HUES6 (cell line): ENCODE measurements at regions not wholly inside any gene's neighbourhood (a gene's known extent, or its start where the extent isn't known, plus 50 kb on each side); places are given as distances from the start of the nearest gene placed in this dataset.
"Not testable (repeated sequence)": the region's sequence is repeated elsewhere in the genome, so short reads cannot be mapped to it uniquely, and the experiment has no call there.

ENCODE experiments used
- H3K27ac ChIP-seq: 2 replicates; pipeline ENCODE4 v1.7.0; 2013; ENCODE audit warnings: low read depth, mild to moderate bottlenecking, low read length, inconsistent platforms
- H3K27me3 ChIP-seq: 2 replicates; pipeline ENCODE4 v1.6.1; 2013; ENCODE audit warnings: low read length; ENCODE audit not compliant: control insufficient read depth, insufficient read depth
- H3K36me3 ChIP-seq: 2 replicates; pipeline ENCODE4 v1.6.1; 2013; ENCODE audit warnings: low read length; ENCODE audit not compliant: control insufficient read depth, insufficient read depth
- H3K4me1 ChIP-seq: 2 replicates; pipeline ENCODE4 v1.6.1; 2013; ENCODE audit warnings: low read length; ENCODE audit not compliant: control insufficient read depth, insufficient read depth
- H3K4me3 ChIP-seq: 2 replicates; pipeline ENCODE4 v1.5.1; 2013; ENCODE audit warnings: low read depth, low read length
- H3K9ac ChIP-seq: one replicate; pipeline ENCODE4 v1.6.1; 2013; ENCODE audit warnings: mild to moderate bottlenecking, low read length
- H3K9me3 ChIP-seq: 2 replicates; pipeline ENCODE4 v1.6.1; 2013; ENCODE audit warnings: low read depth, low read length; ENCODE audit not compliant: control insufficient read depth, insufficient read depth

DNA sequence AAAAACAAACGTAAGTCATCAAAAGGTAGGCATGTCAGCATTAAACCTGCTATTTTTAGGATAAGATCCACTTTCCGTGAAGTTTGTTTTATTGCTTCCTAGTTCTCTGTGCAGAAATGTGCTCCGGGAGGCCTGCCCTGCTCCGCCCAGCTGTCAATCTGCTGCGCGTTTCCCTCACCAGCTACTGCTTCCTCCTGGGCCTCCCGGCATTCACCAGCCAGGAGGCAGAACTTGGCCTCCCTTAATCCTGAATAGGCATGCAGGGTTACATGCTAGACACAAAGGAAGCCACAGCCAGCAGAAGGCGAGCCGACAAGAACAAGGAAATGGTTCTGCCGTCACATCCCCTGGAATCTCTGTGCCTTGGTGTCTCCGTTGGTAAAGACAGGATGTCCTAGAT is 386.2 kb downstream of the IRS2 start:
- H3K36me3 ChIP-seq = no peaks in the 10 kb centered on the region
- peaks cover 15% of the 10 kb centered on the region for H3K9me3 ChIP-seq
- no peak overlapping the region for H3K9ac ChIP-seq
- peaks cover 4% of the 10 kb centered on the region; the same call in 1 of the 2 replicates for H3K4me1 ChIP-seq
- no peak overlapping the region for H3K4me3 ChIP-seq
- no peak overlapping the region for H3K27ac ChIP-seq
- no peaks in the 10 kb centered on the region for H3K27me3 ChIP-seq

DNA sequence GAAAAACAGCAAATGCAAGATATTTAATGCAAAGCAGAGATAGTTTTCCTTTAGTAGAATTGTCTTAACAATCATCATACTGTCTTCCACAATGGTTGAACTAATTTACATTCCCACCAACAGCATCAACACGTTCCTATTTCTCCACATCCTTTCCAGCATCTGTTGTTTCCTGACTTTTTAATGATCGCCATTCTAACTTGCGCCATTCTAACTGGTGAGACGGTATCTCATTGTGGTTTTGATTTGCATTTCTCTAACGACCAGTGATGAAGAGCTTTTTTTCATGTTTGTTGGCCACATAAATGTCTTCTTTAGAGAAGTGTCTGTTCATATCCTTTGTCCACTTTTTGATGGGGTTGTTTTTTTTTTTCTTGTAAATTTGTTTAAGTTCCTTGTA is 388.3 kb downstream of the IRS2 start:
- not testable (repeated sequence) for H3K27ac ChIP-seq, H3K4me1 ChIP-seq, H3K9me3 ChIP-seq, H3K36me3 ChIP-seq, H3K9ac ChIP-seq, H3K27me3 ChIP-seq, H3K4me3 ChIP-seq

DNA sequence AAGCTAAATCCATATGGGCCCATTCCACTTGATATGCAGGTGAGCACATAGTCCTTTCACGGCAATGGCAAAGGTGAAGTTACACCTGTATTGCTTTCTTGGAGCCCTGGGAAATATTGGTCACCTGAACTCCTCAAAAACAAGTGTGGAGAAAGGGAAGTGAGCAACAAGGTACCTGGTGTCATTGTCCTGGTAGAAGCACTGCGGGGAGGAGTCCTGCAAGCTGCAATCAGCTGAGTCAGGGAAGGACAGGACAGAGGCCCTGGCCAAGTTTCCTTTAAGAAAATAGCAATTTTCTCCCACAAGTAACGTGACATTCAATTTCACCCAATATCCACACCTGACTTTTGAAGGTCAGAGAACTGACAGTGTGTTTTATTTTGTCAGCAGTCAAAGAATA is 389.1 kb downstream of the IRS2 start:
- Histone ChIP-seq H3K27ac (no peak overlapping the region), H3K27me3 (no peaks in the 10 kb centered on the region), H3K9ac (no peak overlapping the region), H3K9me3 (no peaks in the 10 kb centered on the region), H3K4me3 (no peak overlapping the region), H3K36me3 (no peaks in the 10 kb centered on the region), H3K4me1 (peaks cover 4% of the 10 kb centered on the region; the same call in 1 of the 2 replicates)

DNA sequence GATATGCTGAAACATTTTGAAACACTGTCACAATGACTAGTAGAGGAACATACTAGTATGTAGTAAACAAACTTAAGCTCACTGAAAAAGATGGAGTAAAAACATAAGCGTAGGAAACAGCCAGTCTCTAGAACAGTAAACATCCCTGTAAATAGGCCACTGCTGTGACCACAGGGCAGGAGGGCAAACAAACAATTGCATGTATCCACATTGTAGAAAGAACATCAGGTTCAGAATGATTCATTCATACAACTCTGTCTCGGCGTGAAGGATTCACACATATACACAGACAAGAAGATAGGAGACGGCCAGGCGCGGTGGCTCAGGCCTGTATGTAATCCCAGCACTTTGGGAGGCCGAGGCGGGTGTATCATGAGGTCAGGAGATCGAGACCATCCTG is 390.1 kb downstream of the IRS2 start:
- no peak overlapping the region for H3K27ac ChIP-seq
- H3K9me3 ChIP-seq = no peaks in the 10 kb centered on the region

DNA sequence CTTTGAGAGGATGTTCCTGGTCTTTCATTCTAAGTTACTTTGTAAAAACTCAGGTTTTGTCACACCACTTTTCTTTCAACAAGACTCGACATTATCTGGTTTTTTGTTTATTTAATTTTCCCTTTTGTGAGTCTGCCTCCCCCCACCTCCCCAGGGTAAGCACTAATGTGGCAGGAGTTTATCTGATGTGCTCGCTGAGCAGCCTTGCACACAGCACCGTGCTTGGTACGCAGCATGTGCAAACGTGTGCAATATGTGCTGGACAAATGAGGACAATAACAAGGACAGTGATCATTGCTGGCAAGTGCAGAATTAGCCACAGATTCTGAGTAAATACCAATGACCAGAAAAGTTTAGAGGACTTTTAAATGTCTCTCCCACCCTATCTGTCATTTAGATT is 391.4 kb downstream of the IRS2 start:
- no peak overlapping the region for H3K4me3 ChIP-seq
- no peak overlapping the region for H3K9ac ChIP-seq
- H3K36me3 ChIP-seq = no peaks in the 10 kb centered on the region
- H3K27me3 ChIP-seq = no peaks in the 10 kb centered on the region
- H3K4me1 ChIP-seq = no peaks in the 10 kb centered on the region
- H3K9me3 ChIP-seq = no peaks in the 10 kb centered on the region
- H3K27ac ChIP-seq = no peak overlapping the region

More for the DNA sequence above, 390.1 kb downstream of the IRS2 start:
- Histone ChIP-seq H3K36me3 (no peaks in the 10 kb centered on the region), H3K4me1 (peaks cover under 1% of the 10 kb centered on the region; the same call in 1 of the 2 replicates), H3K9ac (no peak overlapping the region), H3K4me3 (no peak overlapping the region), H3K27me3 (no peaks in the 10 kb centered on the region)

DNA sequence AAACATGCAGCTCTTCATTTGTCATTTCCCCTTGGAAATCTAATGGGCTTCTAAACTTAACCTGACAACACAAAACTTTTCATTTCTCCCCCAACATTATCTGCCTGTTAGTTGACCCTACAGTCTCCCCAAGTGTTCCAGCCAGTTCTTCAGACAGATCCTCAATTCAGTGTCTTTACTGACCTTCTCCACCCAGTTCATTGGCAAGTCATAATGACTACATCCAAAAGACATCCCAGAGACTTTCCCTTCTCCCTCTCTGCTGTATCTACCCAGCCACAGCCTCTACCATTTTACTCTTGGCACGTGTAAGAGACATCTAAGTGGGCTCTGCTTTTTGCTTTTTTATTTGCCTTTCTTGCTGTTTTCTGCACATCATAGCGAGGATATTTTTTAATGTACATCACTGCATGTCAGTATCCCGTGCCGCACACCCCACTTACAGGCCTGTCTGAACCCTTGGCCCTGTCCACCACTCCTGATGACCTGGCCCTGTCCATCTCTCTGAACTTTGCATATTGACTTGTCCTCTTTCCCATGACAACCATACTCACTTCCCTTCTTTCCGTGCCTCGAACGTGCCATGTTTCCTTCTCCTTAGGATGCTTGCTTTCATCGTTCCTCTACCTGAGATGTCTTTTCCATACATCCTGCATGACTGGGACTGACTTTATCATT is 391.9 kb downstream of the IRS2 start:
- H3K27me3 ChIP-seq = no peaks in the 10 kb centered on the region
- H3K9me3 ChIP-seq = no peaks in the 10 kb centered on the region
- no peaks in the 10 kb centered on the region for H3K36me3 ChIP-seq
- no peak overlapping the region for H3K4me3 ChIP-seq
- no peak overlapping the region for H3K9ac ChIP-seq
- H3K27ac ChIP-seq = no peak overlapping the region
- no peaks in the 10 kb centered on the region for H3K4me1 ChIP-seq

DNA sequence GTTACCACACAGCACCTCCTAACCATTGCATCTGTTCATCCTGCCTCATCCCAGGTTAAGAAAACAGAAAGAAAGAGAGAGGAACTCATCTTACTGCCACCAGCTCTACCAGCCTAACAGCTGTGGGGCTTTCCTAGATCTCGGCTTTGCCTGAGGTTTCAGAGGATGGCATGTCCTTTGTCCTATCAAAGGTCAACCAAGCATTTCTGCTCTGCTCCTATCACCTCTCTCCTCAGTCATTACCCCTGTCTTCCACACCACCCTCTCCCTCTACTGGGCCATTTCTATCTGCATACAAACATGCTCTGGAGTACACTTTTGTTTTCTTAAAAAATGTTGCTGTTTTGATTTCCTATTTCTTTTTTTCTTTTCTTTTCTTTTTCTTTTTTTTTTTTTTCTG is 393.3 kb downstream of the IRS2 start:
- Histone ChIP-seq H3K9me3 (no peaks in the 10 kb centered on the region), H3K27me3 (no peaks in the 10 kb centered on the region), H3K36me3 (no peaks in the 10 kb centered on the region), H3K4me3 (no peak overlapping the region), H3K4me1 (no peaks in the 10 kb centered on the region), H3K9ac (no peak overlapping the region), H3K27ac (no peak overlapping the region)

DNA sequence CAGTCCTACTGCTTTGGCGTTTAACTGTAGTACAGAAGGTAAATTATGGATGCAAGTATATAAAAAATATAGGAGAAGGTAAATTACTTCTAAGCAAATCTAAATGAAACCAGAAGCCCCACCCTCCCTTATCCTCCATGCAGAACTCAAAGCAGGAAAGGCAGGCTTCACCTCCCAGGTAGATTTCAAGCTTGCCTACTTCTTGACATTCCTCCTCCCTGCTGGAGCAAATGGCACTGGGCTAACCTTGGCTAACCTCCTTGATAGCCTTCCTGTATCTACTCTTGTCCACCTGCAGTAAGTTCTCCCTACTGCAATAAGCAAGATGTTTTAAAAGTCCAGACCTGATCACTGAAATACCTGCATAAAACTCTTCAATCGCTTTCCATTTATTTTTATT is 396.0 kb downstream of the IRS2 start:
- Histone ChIP-seq H3K27ac (no peak overlapping the region), H3K27me3 (no peaks in the 10 kb centered on the region), H3K9ac (no peak overlapping the region), H3K36me3 (no peaks in the 10 kb centered on the region), H3K4me3 (no peak overlapping the region), H3K4me1 (no peaks in the 10 kb centered on the region), H3K9me3 (no peaks in the 10 kb centered on the region)

DNA sequence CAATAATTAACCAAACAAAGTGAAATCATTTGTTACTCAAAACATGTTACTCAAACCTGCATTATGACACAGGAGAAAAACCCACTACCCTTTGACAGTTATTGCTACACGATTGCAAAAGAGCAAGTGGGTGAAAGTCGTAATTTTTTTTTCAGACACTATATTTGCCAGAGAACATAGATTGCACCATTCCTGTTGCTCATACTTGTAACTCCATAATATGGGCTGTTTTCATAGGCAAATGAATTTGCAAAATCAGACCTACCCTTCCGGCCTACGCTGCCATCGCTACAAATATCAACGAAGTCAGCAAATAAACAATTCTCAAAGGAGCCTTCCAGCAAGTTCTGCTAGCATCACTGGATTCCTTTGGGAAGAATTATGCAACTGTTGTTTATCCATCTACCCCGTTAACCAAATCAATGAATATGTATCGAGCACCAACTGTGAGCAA is 396.5 kb downstream of the IRS2 start:
- H3K9ac ChIP-seq = no peak overlapping the region
- H3K27ac ChIP-seq = no peak overlapping the region
- no peaks in the 10 kb centered on the region for H3K9me3 ChIP-seq
- no peaks in the 10 kb centered on the region for H3K36me3 ChIP-seq
- H3K27me3 ChIP-seq = no peaks in the 10 kb centered on the region
- H3K4me3 ChIP-seq = no peak overlapping the region
- no peaks in the 10 kb centered on the region for H3K4me1 ChIP-seq

DNA sequence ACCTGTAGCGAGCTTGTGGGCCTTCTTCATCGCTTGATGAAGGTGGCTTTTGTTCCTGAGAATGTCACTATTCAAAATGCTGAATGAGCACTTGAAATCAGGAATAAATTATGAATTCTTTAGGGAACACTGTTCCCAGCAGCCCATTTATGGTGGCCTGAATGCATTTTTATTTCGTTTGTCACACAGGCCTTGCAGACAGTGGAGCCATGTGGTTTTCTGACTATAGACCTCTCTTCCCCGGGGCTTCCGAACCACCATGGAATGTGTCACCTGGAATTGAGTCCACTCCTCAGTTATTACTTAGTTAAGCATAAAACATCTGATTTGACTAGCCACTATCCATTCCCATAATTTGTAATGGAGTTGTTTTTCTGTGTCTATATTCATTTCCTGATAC is 396.9 kb downstream of the IRS2 start:
- Histone ChIP-seq H3K27ac (no peak overlapping the region), H3K4me1 (no peaks in the 10 kb centered on the region), H3K27me3 (no peaks in the 10 kb centered on the region), H3K9ac (no peak overlapping the region), H3K9me3 (no peaks in the 10 kb centered on the region), H3K4me3 (no peak overlapping the region), H3K36me3 (no peaks in the 10 kb centered on the region)

DNA sequence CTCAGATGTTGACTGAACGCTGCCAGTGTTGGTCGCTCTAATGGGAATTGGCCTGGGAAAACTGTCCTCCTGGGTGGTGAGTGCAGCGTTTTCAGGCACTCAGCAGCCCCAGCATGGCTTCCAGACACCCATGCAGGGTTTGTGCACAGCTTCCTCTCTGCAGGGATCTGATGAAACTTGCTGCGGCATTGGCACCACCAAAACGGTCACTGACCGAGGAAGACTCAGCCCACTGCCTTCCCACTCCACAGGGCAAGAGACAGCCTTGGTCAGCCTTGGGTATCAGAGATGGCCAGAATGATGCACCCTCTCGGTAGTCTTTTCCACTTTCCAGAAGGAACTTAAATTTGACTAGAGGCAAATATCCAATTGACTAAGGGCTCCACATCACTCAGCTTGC is 398.9 kb downstream of the IRS2 start:
- no peak overlapping the region for H3K27ac ChIP-seq
- no peaks in the 10 kb centered on the region for H3K27me3 ChIP-seq
- no peak overlapping the region for H3K4me3 ChIP-seq
- H3K4me1 ChIP-seq = no peaks in the 10 kb centered on the region
- H3K9ac ChIP-seq = no peak overlapping the region
- H3K9me3 ChIP-seq = no peaks in the 10 kb centered on the region
- H3K36me3 ChIP-seq = no peaks in the 10 kb centered on the region

DNA sequence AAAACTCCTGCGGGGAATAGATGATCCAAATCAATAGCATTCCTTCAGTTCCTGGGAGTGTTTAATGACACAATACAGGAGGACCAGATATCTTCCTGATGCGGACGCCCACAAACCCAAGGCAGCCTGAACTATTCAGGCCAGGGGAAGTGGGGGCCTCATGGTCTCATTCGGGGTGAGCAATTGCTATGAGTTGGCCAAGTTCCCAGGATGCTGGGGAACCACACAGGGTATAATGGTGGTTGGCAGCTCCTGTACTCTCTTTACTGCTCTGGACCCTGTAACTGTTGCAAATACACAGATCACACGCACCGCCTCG is 401.2 kb downstream of the IRS2 start:
- Histone ChIP-seq H3K4me1 (no peaks in the 10 kb centered on the region), H3K4me3 (no peak overlapping the region), H3K27ac (no peak overlapping the region)

More for the DNA sequence above, 401.2 kb downstream of the IRS2 start:
- Histone ChIP-seq H3K36me3 (no peaks in the 10 kb centered on the region), H3K27me3 (no peaks in the 10 kb centered on the region), H3K9ac (no peak overlapping the region), H3K9me3 (no peaks in the 10 kb centered on the region)
